ENCODE measurements at regions not wholly inside any gene's neighbourhood (a gene's known extent, or its start where the extent isn't known, plus 50 kb on each side); places are given as distances from the start of the nearest gene placed in this dataset.

- TF ChIP-seq CTCF (IDR thresholded peaks at IDR 0.05) = no peak
- TF ChIP-seq EP300 (IDR thresholded peaks at IDR 0.05) = no peak
Measured at GRCh38 chr18:7170292-7170691, 52.7 kb upstream of the LAMA1 start.
